Nephron progenitor cell (in vitro differentiated cells): ENCODE measurements at regions not wholly inside any gene's neighbourhood (a gene's known extent, or its start where the extent isn't known, plus 50 kb on each side); places are given as distances from the start of the nearest gene placed in this dataset.
"Not testable (repeated sequence)": the region's sequence is repeated elsewhere in the genome, so short reads cannot be mapped to it uniquely, and the experiment has no call there.

Experiments used
- DNase-seq: peaks from one replicate; pipeline ENCODE4 v3.0.0; 2021
- H3K27ac Mint-ChIP-seq: 2 replicates; pipeline ENCODE4 v1.8.0; 2021; ENCODE audit warnings: mild to moderate bottlenecking, moderate library complexity, mixed read lengths
- H3K27me3 Mint-ChIP-seq: 2 replicates; pipeline ENCODE4 v1.8.0; 2021; ENCODE audit warnings: mild to moderate bottlenecking, low read depth, mixed read lengths; ENCODE audit not compliant: poor library complexity
- H3K36me3 Mint-ChIP-seq: 2 replicates; pipeline ENCODE4 v1.8.0; 2021; ENCODE audit warnings: low read depth, mixed read lengths
- H3K4me1 Mint-ChIP-seq: 2 replicates; pipeline ENCODE4 v1.8.0; 2021; ENCODE audit warnings: mixed read lengths
- H3K4me3 Mint-ChIP-seq: 2 replicates; pipeline ENCODE4 v1.8.0; 2021; ENCODE audit warnings: mild to moderate bottlenecking, moderate library complexity, mixed read lengths
- H3K9me3 Mint-ChIP-seq: 2 replicates; pipeline ENCODE4 v1.8.0; 2021; ENCODE audit warnings: mild to moderate bottlenecking, moderate library complexity, mixed read lengths
- TF ChIP-seq, protein P1 (sequence below): fragments of 200-600 bp; sonication (generic); IDR thresholded peaks from 2 replicates; pipeline ENCODE4 v1.5.0; 2021; ENCODE audit warnings: antibody characterized with exemption

DNA sequence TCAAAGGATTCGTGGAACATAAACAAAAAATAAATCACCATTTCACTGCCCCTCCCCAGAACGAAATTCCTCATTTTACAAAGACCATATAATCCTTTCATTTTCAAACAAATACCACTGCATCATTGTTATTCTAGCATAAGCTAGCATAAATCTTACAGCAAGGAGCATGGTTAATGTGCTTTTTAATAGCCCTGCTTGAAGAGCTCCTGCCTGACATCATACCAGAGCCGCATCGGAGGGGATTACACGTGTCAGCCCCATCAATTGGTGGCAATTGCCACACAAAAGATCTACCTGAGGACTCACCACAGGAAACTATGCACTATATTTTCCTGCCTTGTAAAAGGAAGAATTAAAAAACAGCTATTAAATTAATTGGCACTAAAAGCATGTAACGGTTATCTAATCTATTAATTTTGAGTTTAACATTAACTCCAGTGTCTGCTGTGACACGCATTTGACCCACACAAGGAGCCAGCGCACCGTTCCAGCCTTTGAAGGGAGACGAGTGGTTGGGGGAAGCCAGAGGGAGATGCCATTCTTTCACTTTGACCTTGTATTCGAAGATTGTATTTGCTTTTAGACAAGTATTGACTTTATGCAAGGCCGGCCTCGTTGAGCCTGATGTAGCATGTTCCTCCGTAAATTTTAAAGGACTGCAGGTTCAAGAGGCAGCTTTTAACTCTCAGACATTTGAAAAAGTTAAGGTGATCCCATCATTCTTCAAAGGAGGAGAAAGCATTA, 261.1 kb upstream of the RNF32 start:
- Mint-ChIP-seq H3K36me3 (no peaks in the 10 kb centered on the region), H3K27me3 (peaks cover 7% of the 10 kb centered on the region), H3K4me3 (no peak overlapping the region), H3K9me3 (no peaks in the 10 kb centered on the region), H3K27ac (no peak overlapping the region), H3K4me1 (no peaks in the 10 kb centered on the region)
- TF ChIP-seq, protein P1, sequence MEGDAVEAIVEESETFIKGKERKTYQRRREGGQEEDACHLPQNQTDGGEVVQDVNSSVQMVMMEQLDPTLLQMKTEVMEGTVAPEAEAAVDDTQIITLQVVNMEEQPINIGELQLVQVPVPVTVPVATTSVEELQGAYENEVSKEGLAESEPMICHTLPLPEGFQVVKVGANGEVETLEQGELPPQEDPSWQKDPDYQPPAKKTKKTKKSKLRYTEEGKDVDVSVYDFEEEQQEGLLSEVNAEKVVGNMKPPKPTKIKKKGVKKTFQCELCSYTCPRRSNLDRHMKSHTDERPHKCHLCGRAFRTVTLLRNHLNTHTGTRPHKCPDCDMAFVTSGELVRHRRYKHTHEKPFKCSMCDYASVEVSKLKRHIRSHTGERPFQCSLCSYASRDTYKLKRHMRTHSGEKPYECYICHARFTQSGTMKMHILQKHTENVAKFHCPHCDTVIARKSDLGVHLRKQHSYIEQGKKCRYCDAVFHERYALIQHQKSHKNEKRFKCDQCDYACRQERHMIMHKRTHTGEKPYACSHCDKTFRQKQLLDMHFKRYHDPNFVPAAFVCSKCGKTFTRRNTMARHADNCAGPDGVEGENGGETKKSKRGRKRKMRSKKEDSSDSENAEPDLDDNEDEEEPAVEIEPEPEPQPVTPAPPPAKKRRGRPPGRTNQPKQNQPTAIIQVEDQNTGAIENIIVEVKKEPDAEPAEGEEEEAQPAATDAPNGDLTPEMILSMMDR = no peak
- DNase-seq = no peak

DNA sequence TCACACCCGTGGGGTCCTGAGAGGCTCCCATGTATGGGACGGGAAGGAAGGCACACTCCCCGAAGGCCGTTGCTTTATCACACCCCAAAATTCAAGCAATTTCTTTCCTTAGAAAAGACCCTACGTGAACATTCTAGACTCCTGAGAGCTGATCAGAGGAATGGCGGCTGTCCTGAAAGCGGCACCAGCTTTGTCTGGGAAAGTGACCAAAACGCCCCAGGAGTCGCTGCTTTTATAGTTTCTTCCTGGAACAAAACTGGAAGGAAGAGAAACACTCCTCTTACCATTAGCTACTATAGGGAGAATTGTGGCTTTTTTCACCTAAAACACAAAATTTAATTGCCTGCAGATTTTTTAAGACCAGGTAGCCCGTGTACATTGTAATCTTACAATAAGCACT, 261.8 kb upstream of the RNF32 start:
- TF ChIP-seq, protein P1 = no peak
- Mint-ChIP-seq H3K4me3 (no peak overlapping the region), H3K27ac (no peak overlapping the region), H3K27me3 (peaks cover 7% of the 10 kb centered on the region), H3K36me3 (no peaks in the 10 kb centered on the region), H3K4me1 (no peaks in the 10 kb centered on the region), H3K9me3 (no peaks in the 10 kb centered on the region)
- no peak for DNase-seq

DNA sequence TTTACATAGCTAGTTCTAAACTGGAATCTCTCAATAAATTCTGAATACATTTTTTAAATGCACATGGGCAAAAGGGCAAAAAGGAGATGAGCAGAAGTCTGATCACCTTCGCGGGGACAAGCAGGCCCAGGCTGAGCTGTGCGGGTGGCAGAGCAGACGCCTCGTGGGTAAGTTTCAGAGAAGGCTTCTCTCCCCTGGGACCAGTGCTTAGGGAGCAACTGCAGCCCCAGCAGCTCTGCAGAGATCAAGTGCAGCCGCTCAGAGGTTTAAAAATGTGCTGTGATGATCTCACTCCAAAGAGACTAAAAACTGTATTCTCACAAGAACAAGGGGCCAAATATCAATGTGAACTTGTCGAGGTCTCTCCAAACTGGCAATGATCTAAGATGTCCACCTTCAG, 264.3 kb upstream of the RNF32 start:
- Mint-ChIP-seq H3K9me3 (peaks cover 7% of the 10 kb centered on the region), H3K27ac (no peak overlapping the region), H3K4me3 (no peak overlapping the region), H3K27me3 (peaks cover 3% of the 10 kb centered on the region), H3K4me1 (no peaks in the 10 kb centered on the region), H3K36me3 (no peaks in the 10 kb centered on the region)
- no peak for DNase-seq
- TF ChIP-seq, protein P1 = no peak

DNA sequence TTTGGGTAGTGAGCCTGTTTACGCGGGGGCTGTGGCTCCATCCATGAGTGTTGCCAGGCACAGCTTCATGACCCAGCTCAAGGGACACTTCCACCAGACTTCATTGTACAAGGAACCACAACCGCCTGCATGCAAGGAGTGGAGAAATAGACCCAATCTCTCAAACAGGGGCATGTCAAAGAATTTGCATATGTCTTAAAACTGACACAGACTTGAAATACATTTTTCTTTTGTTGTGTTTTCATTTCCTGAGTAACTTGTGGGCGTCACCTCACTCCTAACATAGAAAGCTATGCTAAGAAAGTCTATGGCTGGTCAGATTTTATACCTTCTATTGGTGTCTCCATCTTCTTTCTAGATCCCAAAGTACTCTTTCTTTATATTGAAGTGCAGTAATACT, 266.2 kb upstream of the RNF32 start:
- no peak overlapping the region for H3K27ac Mint-ChIP-seq
- no peaks in the 10 kb centered on the region for H3K27me3 Mint-ChIP-seq
- H3K4me1 Mint-ChIP-seq = no peaks in the 10 kb centered on the region
- no peak overlapping the region for H3K4me3 Mint-ChIP-seq
- TF ChIP-seq, protein P1 = no peak
- no peak for DNase-seq
- H3K36me3 Mint-ChIP-seq = no peaks in the 10 kb centered on the region
- peaks cover 24% of the 10 kb centered on the region for H3K9me3 Mint-ChIP-seq

DNA sequence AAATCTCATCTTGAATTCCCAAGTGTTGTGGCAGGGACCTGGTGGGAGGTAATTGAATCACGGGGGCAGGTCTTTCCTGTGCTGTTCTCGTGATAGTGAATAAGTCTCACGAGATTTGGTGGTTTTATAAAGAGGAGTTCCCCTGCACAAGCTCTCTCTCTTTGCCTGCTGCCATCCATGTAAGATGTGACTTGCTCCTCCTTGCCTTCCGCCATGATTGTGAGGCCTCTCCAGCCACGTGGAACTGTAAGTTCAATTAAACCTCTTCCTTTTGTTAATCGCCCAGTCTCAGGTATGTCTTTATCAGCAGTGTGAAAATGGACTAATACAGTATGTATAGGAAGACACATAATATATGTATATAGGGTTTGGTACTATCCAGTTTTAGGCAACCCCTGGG, 270.6 kb upstream of the RNF32 start:
- H3K4me3 Mint-ChIP-seq, H3K27ac Mint-ChIP-seq, H3K4me1 Mint-ChIP-seq, DNase-seq, H3K27me3 Mint-ChIP-seq, H3K36me3 Mint-ChIP-seq: not testable (repeated sequence)
- H3K9me3 Mint-ChIP-seq = peaks cover 29% of the 10 kb centered on the region

DNA sequence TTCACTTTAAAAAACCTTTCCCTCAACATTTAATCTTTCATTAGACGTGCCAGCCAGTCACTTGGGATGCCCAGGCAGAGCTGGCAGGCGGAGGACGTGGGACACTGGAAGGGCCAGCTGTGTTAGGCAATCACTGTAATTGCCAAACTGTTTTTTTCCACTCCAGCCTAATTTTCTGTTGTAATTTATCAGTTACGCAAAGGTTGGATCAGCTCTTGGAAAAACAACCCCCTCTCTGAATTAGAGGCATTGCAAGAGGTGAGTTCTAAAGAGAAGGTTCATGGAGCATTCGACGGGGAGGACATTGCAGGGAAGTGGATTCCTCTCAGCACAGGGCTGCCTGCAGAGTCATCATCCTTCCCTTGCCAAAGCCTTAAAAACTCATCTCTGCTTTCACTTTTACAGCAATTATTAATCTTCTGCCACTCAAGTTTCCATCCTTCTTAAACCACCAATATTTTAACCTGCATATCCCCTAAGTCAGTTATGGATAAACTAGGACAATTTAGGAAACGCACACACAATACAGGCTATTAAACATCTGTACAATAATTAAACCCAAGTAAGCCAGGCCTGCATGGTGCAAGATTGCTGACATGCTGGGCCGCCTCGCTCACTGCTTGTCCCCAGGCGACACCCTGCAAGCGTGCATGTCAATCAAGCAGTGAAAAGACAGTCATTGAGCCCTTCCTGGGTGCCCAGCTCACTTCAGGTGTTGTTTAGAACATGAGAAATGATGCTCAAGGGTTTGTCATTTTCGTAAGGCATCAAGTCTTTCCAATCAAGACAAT, 272.3 kb upstream of the RNF32 start:
- TF ChIP-seq, protein P1 = no peak
- Mint-ChIP-seq H3K4me1 (no peaks in the 10 kb centered on the region), H3K9me3 (peaks cover 29% of the 10 kb centered on the region), H3K36me3 (no peaks in the 10 kb centered on the region), H3K4me3 (no peak overlapping the region), H3K27ac (no peak overlapping the region), H3K27me3 (peaks cover 3% of the 10 kb centered on the region)
- no peak for DNase-seq
